ENCODE measurements at regions not wholly inside any gene's neighbourhood (a gene's known extent, or its start where the extent isn't known, plus 50 kb on each side); places are given as distances from the start of the nearest gene placed in this dataset.

DNA sequence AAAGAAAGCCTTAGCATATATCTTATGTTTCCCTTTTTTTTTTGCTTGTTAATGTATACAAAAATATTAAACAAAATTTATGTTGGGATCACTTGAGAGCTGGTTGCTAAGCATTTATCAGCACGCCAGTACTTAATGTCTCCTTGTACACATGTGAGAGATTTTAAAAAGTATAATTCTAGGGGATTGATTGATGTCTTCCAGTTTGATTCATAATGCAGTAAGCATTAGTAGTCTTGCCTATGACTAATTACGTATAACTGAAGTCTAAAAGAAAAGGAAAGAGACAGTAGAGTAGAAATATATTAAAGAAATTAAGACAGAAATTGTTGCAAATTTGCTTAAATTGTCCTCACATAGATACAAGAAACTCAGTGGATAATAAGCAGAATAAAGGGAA, 1630.4 kb upstream of the B3GALT2 start:
- TF ChIP-seq, protein P1, sequence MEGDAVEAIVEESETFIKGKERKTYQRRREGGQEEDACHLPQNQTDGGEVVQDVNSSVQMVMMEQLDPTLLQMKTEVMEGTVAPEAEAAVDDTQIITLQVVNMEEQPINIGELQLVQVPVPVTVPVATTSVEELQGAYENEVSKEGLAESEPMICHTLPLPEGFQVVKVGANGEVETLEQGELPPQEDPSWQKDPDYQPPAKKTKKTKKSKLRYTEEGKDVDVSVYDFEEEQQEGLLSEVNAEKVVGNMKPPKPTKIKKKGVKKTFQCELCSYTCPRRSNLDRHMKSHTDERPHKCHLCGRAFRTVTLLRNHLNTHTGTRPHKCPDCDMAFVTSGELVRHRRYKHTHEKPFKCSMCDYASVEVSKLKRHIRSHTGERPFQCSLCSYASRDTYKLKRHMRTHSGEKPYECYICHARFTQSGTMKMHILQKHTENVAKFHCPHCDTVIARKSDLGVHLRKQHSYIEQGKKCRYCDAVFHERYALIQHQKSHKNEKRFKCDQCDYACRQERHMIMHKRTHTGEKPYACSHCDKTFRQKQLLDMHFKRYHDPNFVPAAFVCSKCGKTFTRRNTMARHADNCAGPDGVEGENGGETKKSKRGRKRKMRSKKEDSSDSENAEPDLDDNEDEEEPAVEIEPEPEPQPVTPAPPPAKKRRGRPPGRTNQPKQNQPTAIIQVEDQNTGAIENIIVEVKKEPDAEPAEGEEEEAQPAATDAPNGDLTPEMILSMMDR (IDR thresholded peaks at IDR 0.05; ENCODE audit: low read depth, low read length, poor library complexity, severe bottlenecking), result no peak
- TF ChIP-seq EZH2phosphoT487 (IDR thresholded peaks at IDR 0.05; ENCODE audit: borderline replicate concordance, low read length), result no peak
